ENCODE measurements at regions not wholly inside any gene's neighbourhood (a gene's known extent, or its start where the extent isn't known, plus 50 kb on each side); places are given as distances from the start of the nearest gene placed in this dataset.

DNA sequence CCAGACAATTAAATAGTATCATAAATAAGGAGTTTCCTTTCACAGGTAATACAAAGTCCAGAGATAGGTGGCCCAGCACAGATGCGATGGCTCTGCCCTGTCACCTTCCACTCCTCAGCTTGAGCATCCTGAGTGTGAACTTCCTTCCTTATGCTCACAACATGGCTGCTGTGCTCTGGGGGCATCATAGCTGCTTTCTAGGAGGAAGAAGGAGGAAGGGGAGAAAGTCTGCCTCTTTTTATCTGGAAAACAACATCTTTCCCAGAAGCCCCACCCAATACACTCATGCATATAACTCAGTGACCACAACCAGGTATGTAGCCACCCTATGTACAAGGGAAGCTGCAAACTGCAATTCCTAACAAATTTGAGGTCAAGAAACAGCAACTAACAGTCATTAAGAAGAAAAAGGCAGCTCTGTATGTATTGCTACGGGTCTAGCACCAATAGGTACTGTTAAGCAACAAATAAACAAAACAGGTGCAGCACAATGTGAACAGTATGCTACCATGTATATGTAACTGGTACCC is 201.2 kb upstream of the UBL3 start:
- Histone ChIP-seq H3K4me3 (no peak overlapping the region), H3K27me3 (no peaks in the 10 kb centered on the region), H3K27ac (no peak overlapping the region), H3K36me3 (no peaks in the 10 kb centered on the region), H3K9me3 (no peaks in the 10 kb centered on the region), H3K4me1 (no peaks in the 10 kb centered on the region)
- no peak for DNase-seq (ENCODE audit: low spot score in 2 of 2)
- TF ChIP-seq, protein P1, sequence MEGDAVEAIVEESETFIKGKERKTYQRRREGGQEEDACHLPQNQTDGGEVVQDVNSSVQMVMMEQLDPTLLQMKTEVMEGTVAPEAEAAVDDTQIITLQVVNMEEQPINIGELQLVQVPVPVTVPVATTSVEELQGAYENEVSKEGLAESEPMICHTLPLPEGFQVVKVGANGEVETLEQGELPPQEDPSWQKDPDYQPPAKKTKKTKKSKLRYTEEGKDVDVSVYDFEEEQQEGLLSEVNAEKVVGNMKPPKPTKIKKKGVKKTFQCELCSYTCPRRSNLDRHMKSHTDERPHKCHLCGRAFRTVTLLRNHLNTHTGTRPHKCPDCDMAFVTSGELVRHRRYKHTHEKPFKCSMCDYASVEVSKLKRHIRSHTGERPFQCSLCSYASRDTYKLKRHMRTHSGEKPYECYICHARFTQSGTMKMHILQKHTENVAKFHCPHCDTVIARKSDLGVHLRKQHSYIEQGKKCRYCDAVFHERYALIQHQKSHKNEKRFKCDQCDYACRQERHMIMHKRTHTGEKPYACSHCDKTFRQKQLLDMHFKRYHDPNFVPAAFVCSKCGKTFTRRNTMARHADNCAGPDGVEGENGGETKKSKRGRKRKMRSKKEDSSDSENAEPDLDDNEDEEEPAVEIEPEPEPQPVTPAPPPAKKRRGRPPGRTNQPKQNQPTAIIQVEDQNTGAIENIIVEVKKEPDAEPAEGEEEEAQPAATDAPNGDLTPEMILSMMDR (IDR thresholded peaks at IDR 0.05), result no peak
- 65 to 66% methylated on average over 2 of the region's 2 CpGs for WGBS, 2 donors

DNA sequence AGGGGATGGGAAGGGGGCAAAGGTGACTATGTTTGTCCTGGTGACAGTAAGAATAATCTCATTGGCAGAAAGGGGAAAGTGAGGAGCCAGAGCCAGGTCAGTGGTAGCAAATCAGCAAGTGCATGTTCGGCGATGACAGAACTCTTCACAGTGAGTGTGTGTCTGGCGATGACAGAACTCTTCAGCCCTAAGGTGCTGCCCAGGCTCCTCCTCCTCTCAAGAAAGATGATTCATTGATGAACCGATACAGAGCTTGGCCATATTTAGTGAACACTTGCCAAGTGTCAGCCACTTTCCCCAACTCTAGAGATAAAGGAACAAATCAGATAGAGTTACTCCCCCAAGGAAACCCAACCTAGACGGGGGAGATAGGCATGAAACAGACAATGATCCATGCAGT is 199.3 kb upstream of the UBL3 start:
- H3K27ac ChIP-seq, result no peak overlapping the region
- no peak overlapping the region for H3K4me3 ChIP-seq
- WGBS, 2 donors, result 88 to 93% methylated on average over 5 of the region's 5 CpGs
- H3K27me3 ChIP-seq, result no peaks in the 10 kb centered on the region
- no peak for DNase-seq (ENCODE audit: low spot score in 2 of 2)
- no peaks in the 10 kb centered on the region for H3K36me3 ChIP-seq
- H3K9me3 ChIP-seq, result no peaks in the 10 kb centered on the region
- TF ChIP-seq EP300 (IDR thresholded peaks at IDR 0.05) (no peak), POLR2A (IDR thresholded peaks at IDR 0.05) (no peak)
- TF ChIP-seq, protein P1 (IDR thresholded peaks at IDR 0.05), result no peak
- no peaks in the 10 kb centered on the region for H3K4me1 ChIP-seq

DNA sequence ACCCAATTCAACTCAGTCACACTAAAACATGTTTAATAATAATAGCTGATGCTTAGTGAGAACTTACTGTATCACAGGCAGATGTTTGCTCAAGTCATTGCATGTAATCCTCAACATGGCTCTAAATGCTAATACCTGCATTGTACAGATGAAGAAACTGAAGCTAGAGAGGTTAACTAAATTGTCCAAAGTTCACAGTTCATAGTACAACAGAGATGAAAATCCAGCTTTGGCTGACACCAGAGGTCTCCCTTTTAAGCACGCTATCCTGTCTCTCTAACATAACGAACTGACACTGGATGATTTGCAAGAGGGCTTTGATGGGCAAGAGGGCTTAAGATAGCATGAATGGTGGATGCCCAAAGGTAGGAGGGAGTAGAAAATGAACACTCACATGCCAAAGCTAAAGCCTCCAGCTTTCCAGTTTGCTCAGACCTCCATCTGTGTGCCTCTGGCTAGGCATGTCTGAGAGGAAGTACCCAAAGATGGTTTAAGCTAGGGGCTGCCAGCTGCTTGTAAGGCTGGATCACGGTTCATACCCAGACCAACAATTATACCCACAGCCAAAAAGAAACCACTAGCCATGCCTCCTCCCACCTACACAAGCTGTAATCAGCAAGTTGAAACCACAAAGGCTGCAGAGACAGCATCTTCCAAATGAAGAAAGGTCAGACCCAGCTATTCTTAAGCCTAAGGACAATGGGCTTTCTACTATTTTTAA is 196.9 kb upstream of the UBL3 start:
- Histone ChIP-seq H3K4me3 (no peak overlapping the region), H3K4me1 (no peaks in the 10 kb centered on the region), H3K36me3 (no peaks in the 10 kb centered on the region), H3K27me3 (no peaks in the 10 kb centered on the region), H3K27ac (no peak overlapping the region), H3K9me3 (no peaks in the 10 kb centered on the region)
- DNase-seq (ENCODE audit: low spot score in 2 of 2), result no peak
- WGBS, 2 donors, result 74 to 75% methylated on average over 3 of the region's 3 CpGs
- TF ChIP-seq POLR2A (IDR thresholded peaks at IDR 0.05) (no peak), EP300 (IDR thresholded peaks at IDR 0.05) (no peak)
- TF ChIP-seq, protein P1 (IDR thresholded peaks at IDR 0.05), result no peak

DNA sequence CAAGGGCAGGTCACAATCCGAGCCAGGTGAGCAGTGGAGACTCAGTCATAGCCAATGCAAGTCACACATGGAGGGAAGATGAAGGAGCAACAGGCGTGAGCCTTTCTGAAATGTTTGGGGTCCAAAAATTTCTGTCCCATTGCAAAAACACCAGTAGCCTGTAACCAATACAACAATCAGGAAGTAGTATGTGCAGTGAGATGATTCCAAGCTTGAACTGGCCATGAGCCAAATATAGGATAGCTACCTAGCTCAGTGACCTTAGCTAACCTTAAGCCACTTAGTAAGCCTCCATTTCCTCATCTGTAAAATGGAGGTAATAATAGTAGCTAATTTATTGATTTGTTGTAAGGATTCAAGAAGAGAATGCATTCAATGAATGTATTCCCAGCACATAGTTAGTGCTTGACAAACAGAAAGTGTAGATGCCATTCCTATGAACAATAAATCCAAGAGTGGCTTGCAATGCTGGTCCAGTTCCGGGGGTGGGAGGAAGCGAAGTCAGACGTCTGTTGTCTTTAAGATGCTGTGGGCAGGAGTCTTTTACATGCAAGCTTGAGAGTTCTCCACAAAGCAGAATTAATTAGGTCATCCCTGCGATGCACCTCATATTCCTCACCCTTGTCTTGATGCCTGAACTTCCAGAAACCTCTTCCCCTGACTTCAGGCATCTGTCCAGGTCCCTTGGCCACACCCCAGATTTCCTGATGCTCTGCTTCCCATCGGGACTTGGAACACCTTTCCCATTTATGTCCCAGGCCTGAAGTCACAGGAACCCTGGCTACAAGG is 195.7 kb upstream of the UBL3 start:
- DNase-seq (ENCODE audit: low spot score in 2 of 2), result no peak
- Histone ChIP-seq H3K27me3 (no peaks in the 10 kb centered on the region), H3K27ac (no peak overlapping the region), H3K36me3 (no peaks in the 10 kb centered on the region), H3K4me1 (no peaks in the 10 kb centered on the region), H3K9me3 (no peaks in the 10 kb centered on the region), H3K4me3 (no peak overlapping the region)
- TF ChIP-seq POLR2A (IDR thresholded peaks at IDR 0.05) (no peak), EP300 (IDR thresholded peaks at IDR 0.05) (no peak)
- TF ChIP-seq, protein P1 (IDR thresholded peaks at IDR 0.05), result no peak
- 75 to 76% methylated on average over 7 of the region's 7 CpGs for WGBS, 2 donors

DNA sequence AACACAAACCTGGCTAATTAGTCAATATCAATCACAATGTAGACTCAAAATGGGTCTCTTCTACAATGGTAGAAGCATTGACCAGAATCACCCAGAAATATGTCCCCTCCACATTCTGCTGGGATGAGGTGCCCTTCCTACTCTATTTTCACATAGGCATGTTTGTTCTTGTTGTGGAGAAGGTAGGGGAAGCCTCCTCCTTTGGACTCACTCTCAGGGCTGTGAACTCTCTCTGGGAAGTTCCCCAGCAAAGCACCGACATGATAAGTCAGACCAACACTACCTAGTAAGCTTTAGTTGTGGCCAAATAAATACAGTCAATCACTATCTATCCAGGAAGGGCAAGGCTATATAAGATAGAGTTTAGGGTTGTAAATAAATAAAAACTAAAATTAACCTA is 194.5 kb upstream of the UBL3 start:
- 89 to 100% methylated on average over 1 of the region's 1 CpG for WGBS, 2 donors
- H3K4me3 ChIP-seq, result no peak overlapping the region
- no peaks in the 10 kb centered on the region for H3K27me3 ChIP-seq
- H3K9me3 ChIP-seq, result no peaks in the 10 kb centered on the region
- H3K36me3 ChIP-seq, result no peaks in the 10 kb centered on the region
- TF ChIP-seq, protein P1 (IDR thresholded peaks at IDR 0.05), result no peak
- DNase-seq (ENCODE audit: low spot score in 2 of 2), result no peak
- no peak overlapping the region for H3K27ac ChIP-seq
- no peaks in the 10 kb centered on the region for H3K4me1 ChIP-seq

Measured in tibial nerve (tissue), 4 donors.